Liver (tissue), 8 donors: ENCODE measurements at regions not wholly inside any gene's neighbourhood (a gene's known extent, or its start where the extent isn't known, plus 50 kb on each side); places are given as distances from the start of the nearest gene placed in this dataset.
"Not testable (repeated sequence)": the region's sequence is repeated elsewhere in the genome, so short reads cannot be mapped to it uniquely, and the experiment has no call there.

Source experiments
- DNase-seq: peaks from one replicate; pipeline ENCODE4 v3.0.0-alpha.2; 2017; ENCODE audit warnings: low spot score
- H3K27ac ChIP-seq, 2 donors: one replicate each; pipeline ENCODE4 v1.7.0; 2013; ENCODE audit warnings: inconsistent platforms in 2 of 2, low read length in 2 of 2, control low read depth in 1 of 2, low read depth in 1 of 2, mild to moderate bottlenecking in 1 of 2
- H3K27me3 ChIP-seq, 4 donors: one replicate each; pipeline versions ENCODE4 v1.6.1 to v1.7.0; 2013; ENCODE audit warnings: low read length in 3 of 4, inconsistent platforms in 1 of 4, mild to moderate bottlenecking in 1 of 4, moderate library complexity in 1 of 4; ENCODE audit not compliant: control insufficient read depth in 4 of 4, insufficient read depth in 4 of 4
- H3K36me3 ChIP-seq, 4 donors: one replicate each; pipeline versions ENCODE4 v1.6.1 to v1.7.0; 2013; ENCODE audit warnings: low read length in 3 of 4, mild to moderate bottlenecking in 3 of 4, low read depth in 1 of 4, moderate library complexity in 1 of 4; ENCODE audit not compliant: control insufficient read depth in 4 of 4, insufficient read depth in 3 of 4
- H3K4me1 ChIP-seq, 4 donors: one replicate each; pipeline versions ENCODE4 v1.6.1 to v1.7.0; 2013; ENCODE audit warnings: low read length in 3 of 4, mild to moderate bottlenecking in 3 of 4, moderate library complexity in 1 of 4; ENCODE audit not compliant: control insufficient read depth in 4 of 4, insufficient read depth in 4 of 4
- H3K4me3 ChIP-seq, 3 donors: one replicate each; pipeline versions ENCODE4 v1.6.1 to v1.7.0; 2013; ENCODE audit warnings: low read length in 3 of 3, control low read depth in 1 of 3, low read depth in 1 of 3, mild to moderate bottlenecking in 1 of 3
- H3K9ac ChIP-seq, 2 donors: one replicate each; pipeline ENCODE4 v1.7.0; 2013; ENCODE audit warnings: low read length in 2 of 2, mild to moderate bottlenecking in 2 of 2, moderate library complexity in 2 of 2, control low read depth in 1 of 2, low read depth in 1 of 2
- H3K9me3 ChIP-seq, 4 donors: one replicate each; pipeline versions ENCODE4 v1.6.1 to v1.7.0; 2013; ENCODE audit warnings: low read length in 3 of 4; ENCODE audit not compliant: control insufficient read depth in 4 of 4
- EGR1 ChIP-seq, 2 donors: IDR thresholded peaks; 2 replicates each; pipeline ENCODE4 v1.6.1; 2016 to 2018; ENCODE audit warnings: antibody characterized with exemption in 2 of 2, low read depth in 2 of 2
- FOXA1 ChIP-seq: IDR thresholded peaks from 2 replicates; pipeline ENCODE4 v1.6.1; 2016; ENCODE audit warnings: antibody characterized with exemption
- FOXA2 ChIP-seq: IDR thresholded peaks from 2 replicates; pipeline ENCODE4 v1.6.1; 2016; ENCODE audit warnings: antibody characterized with exemption
- GABPA ChIP-seq, 2 donors: IDR thresholded peaks in 1 of 2; conservative IDR thresholded peaks in 1 of 2; 2 replicates each; pipeline ENCODE4 v1.6.1; 2016; ENCODE audit warnings: antibody characterized with exemption in 2 of 2, mild to moderate bottlenecking in 1 of 2, moderate library complexity in 1 of 2
- HNF4A ChIP-seq, 2 donors: conservative IDR thresholded peaks; 2 replicates each; pipeline ENCODE4 v1.6.1; 2016; ENCODE audit warnings: antibody characterized with exemption in 2 of 2, mild to moderate bottlenecking in 2 of 2
- HNF4G ChIP-seq: IDR thresholded peaks from 2 replicates; pipeline ENCODE4 v1.6.1; 2016; ENCODE audit warnings: antibody characterized with exemption
- JUND ChIP-seq, 2 donors: IDR thresholded peaks; 2 replicates each; pipeline ENCODE4 v1.6.1; 2016; ENCODE audit warnings: antibody characterized with exemption in 2 of 2
- NR2F2 ChIP-seq: IDR thresholded peaks from 2 replicates; pipeline ENCODE4 v1.6.1; 2016; ENCODE audit warnings: antibody characterized with exemption
- RAD21 ChIP-seq, 2 donors: IDR thresholded peaks; 2 replicates each; pipeline ENCODE4 v1.6.1; 2016; ENCODE audit warnings: antibody characterized with exemption in 2 of 2, mild to moderate bottlenecking in 2 of 2
- RXRA ChIP-seq, 2 donors: IDR thresholded peaks; 2 replicates each; pipeline ENCODE4 v1.6.1; 2017 to 2018; ENCODE audit warnings: antibody characterized with exemption in 2 of 2, mild to moderate bottlenecking in 1 of 2
- SP1 ChIP-seq: IDR thresholded peaks from 2 replicates; pipeline ENCODE4 v1.6.1; 2018; ENCODE audit warnings: antibody characterized with exemption, mild to moderate bottlenecking
- TAF1 ChIP-seq: conservative IDR thresholded peaks from 2 replicates; pipeline ENCODE4 v1.6.1; 2016; ENCODE audit warnings: antibody characterized with exemption, mild to moderate bottlenecking
- YY1 ChIP-seq: IDR thresholded peaks from 2 replicates; pipeline ENCODE4 v1.6.1; 2016; ENCODE audit warnings: antibody characterized with exemption, mild to moderate bottlenecking
- WGBS: extraction: QIAGEN DNeasy Blood & Tissue Kit; methylation state at CpG from one replicate; pipeline ENCODE4 v1.1.7; 2013; 5-methylcytosine and 5-hydroxymethylcytosine counted together
- TF ChIP-seq, protein P1 (sequence below): IDR thresholded peaks from 2 replicates; pipeline ENCODE4 v1.6.1; 2016; ENCODE audit warnings: antibody characterized with exemption, mild to moderate bottlenecking
- TF ChIP-seq, protein P2 (sequence below): fragments of 150-350 bp; IDR thresholded peaks from 2 replicates; pipeline ENCODE4 v1.5.1; 2017; ENCODE audit warnings: improper control_type of control experiment, low read depth, low read length; ENCODE audit not compliant: missing input control
- TF ChIP-seq, protein P3 (sequence below): IDR thresholded peaks from 2 replicates; pipeline ENCODE4 v1.6.1; 2016; ENCODE audit warnings: antibody characterized with exemption
- TF ChIP-seq, protein P4 (sequence below): IDR thresholded peaks from 2 replicates; pipeline ENCODE4 v1.6.1; 2016; ENCODE audit warnings: antibody characterized with exemption
- TF ChIP-seq, protein P5 (sequence below): IDR thresholded peaks from 2 replicates; pipeline ENCODE4 v1.6.1; 2016; ENCODE audit warnings: antibody characterized with exemption
- donor health status: healthy.
- donor health status: healthy.
- donor health status: healthy.
- donor health status: healthy.
- donor health status: healthy.

DNA sequence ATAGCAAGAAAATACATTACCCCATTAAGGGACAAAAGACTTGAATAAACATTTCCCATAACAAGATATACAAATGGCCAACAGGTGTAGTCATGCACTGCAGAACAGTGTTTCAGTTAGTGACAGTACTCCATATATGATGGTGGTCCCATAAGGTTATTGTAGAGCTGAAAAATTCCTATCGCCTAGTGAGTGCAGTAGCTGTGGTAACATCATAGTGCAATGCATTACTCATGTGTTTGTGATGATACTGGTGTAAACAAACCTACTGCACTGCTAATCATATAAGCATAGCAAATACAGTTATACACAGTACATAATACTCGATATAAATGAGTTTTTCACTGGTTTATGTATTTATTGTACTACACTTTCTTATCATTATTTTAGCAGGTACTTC is 168.7 kb downstream of the C12orf75 start:
- Histone ChIP-seq H3K9me3 (peaks cover 0 to 5% (median 1%) of the 10 kb centered on the region in 4 donors), H3K4me3 (no peak overlapping the region), H3K27ac (no peak overlapping the region), H3K9ac (no peak overlapping the region), H3K4me1 (no peaks in the 10 kb centered on the region), H3K36me3 (no peaks in the 10 kb centered on the region), H3K27me3 (no peaks in the 10 kb centered on the region)
- WGBS, result 81% methylated on average over 2 of the region's 2 CpGs
- DNase-seq, result no peak
- TF ChIP-seq RAD21 (IDR thresholded peaks at IDR 0.05) (no peak), HNF4A (conservative IDR thresholded peaks at IDR 0.05) (no peak), JUND (IDR thresholded peaks at IDR 0.05) (no peak), FOXA1 (no peak), FOXA2 (no peak), TAF1 (no peak), RXRA (IDR thresholded peaks at IDR 0.05) (no peak), YY1 (no peak), EGR1 (IDR thresholded peaks at IDR 0.05; ENCODE audit: low read depth in 2 of 2) (no peak), HNF4G (no peak), SP1 (no peak), GABPA (IDR thresholded peaks at IDR 0.05 in 1 of 2, conservative IDR thresholded peaks at IDR 0.05 in 1 of 2) (no peak), NR2F2 (no peak)
- TF ChIP-seq, protein P1, sequence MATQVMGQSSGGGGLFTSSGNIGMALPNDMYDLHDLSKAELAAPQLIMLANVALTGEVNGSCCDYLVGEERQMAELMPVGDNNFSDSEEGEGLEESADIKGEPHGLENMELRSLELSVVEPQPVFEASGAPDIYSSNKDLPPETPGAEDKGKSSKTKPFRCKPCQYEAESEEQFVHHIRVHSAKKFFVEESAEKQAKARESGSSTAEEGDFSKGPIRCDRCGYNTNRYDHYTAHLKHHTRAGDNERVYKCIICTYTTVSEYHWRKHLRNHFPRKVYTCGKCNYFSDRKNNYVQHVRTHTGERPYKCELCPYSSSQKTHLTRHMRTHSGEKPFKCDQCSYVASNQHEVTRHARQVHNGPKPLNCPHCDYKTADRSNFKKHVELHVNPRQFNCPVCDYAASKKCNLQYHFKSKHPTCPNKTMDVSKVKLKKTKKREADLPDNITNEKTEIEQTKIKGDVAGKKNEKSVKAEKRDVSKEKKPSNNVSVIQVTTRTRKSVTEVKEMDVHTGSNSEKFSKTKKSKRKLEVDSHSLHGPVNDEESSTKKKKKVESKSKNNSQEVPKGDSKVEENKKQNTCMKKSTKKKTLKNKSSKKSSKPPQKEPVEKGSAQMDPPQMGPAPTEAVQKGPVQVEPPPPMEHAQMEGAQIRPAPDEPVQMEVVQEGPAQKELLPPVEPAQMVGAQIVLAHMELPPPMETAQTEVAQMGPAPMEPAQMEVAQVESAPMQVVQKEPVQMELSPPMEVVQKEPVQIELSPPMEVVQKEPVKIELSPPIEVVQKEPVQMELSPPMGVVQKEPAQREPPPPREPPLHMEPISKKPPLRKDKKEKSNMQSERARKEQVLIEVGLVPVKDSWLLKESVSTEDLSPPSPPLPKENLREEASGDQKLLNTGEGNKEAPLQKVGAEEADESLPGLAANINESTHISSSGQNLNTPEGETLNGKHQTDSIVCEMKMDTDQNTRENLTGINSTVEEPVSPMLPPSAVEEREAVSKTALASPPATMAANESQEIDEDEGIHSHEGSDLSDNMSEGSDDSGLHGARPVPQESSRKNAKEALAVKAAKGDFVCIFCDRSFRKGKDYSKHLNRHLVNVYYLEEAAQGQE, result no peak
- TF ChIP-seq, protein P2, sequence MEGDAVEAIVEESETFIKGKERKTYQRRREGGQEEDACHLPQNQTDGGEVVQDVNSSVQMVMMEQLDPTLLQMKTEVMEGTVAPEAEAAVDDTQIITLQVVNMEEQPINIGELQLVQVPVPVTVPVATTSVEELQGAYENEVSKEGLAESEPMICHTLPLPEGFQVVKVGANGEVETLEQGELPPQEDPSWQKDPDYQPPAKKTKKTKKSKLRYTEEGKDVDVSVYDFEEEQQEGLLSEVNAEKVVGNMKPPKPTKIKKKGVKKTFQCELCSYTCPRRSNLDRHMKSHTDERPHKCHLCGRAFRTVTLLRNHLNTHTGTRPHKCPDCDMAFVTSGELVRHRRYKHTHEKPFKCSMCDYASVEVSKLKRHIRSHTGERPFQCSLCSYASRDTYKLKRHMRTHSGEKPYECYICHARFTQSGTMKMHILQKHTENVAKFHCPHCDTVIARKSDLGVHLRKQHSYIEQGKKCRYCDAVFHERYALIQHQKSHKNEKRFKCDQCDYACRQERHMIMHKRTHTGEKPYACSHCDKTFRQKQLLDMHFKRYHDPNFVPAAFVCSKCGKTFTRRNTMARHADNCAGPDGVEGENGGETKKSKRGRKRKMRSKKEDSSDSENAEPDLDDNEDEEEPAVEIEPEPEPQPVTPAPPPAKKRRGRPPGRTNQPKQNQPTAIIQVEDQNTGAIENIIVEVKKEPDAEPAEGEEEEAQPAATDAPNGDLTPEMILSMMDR, result no peak
- TF ChIP-seq, protein P3, sequence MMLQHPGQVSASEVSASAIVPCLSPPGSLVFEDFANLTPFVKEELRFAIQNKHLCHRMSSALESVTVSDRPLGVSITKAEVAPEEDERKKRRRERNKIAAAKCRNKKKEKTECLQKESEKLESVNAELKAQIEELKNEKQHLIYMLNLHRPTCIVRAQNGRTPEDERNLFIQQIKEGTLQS, result no peak
- TF ChIP-seq, protein P4, sequence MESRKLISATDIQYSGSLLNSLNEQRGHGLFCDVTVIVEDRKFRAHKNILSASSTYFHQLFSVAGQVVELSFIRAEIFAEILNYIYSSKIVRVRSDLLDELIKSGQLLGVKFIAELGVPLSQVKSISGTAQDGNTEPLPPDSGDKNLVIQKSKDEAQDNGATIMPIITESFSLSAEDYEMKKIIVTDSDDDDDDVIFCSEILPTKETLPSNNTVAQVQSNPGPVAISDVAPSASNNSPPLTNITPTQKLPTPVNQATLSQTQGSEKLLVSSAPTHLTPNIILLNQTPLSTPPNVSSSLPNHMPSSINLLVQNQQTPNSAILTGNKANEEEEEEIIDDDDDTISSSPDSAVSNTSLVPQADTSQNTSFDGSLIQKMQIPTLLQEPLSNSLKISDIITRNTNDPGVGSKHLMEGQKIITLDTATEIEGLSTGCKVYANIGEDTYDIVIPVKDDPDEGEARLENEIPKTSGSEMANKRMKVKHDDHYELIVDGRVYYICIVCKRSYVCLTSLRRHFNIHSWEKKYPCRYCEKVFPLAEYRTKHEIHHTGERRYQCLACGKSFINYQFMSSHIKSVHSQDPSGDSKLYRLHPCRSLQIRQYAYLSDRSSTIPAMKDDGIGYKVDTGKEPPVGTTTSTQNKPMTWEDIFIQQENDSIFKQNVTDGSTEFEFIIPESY, result no peak
- TF ChIP-seq, protein P5, sequence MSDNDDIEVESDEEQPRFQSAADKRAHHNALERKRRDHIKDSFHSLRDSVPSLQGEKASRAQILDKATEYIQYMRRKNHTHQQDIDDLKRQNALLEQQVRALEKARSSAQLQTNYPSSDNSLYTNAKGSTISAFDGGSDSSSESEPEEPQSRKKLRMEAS, result no peak

DNA sequence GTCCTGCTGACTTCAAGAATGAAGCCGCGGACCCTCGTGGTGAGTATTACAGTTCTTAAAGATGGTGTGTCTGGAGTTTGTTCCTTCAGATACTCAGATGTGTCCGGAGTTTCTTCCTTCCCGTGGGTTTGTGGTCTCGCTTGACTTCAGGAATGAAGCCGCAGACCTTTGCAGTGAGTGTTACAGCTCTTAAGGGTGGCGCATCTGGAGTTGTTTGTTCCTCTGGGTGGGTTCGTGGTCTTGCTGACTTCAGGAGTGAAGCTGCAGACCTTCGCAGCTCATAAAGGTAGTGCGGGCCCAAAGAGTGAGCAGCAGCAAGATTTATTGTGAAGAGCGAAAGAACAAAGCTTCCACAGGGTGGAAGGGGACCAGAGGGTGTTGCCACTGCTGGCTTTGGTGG is 170.2 kb downstream of the C12orf75 start:
- not testable (repeated sequence) for H3K36me3 ChIP-seq, H3K4me1 ChIP-seq, H3K9me3 ChIP-seq, H3K27ac ChIP-seq, DNase-seq, H3K9ac ChIP-seq, H3K27me3 ChIP-seq, H3K4me3 ChIP-seq
- 86% methylated on average over 12 of the region's 12 CpGs for WGBS
